SK-N-MC (cell line): ENCODE measurements at regions not wholly inside any gene's neighbourhood (a gene's known extent, or its start where the extent isn't known, plus 50 kb on each side); places are given as distances from the start of the nearest gene placed in this dataset.

ENCODE experiments used
- EZH2 ChIP-seq: fragments of 200-600 bp; sonication (generic); IDR thresholded peaks from one replicate; pipeline ENCODE4 v1.6.1; 2017; ENCODE audit warnings: antibody characterized with exemption
- FOXP2 ChIP-seq: optimal IDR thresholded peaks from 2 replicates; pipeline ENCODE3; 2011; ENCODE audit warnings: mild to moderate bottlenecking, moderate library complexity; ENCODE audit not compliant: insufficient read depth; ENCODE audit errors: extremely low read length, control extremely low read depth
- POLR2AphosphoS5 ChIP-seq: IDR thresholded peaks from 2 replicates; pipeline ENCODE4 v1.6.1; 2012; ENCODE audit warnings: mild to moderate bottlenecking, low read depth, low read length, borderline replicate concordance

- TF ChIP-seq EZH2 (no peak), POLR2AphosphoS5 (no peak), FOXP2 (no peak)
These were observed 551.7 kb upstream of the INTU start for GRCh38 chr4:127081041-127081440.
